DOHH2 (cell line): ENCODE measurements at regions not wholly inside any gene's neighbourhood (a gene's known extent, or its start where the extent isn't known, plus 50 kb on each side); places are given as distances from the start of the nearest gene placed in this dataset.

Experiments
- H3F3A ChIP-seq: fragments of 200-600 bp; sonication (generic), shearing (Covaris generic); 2 replicates; pipeline ENCODE4 v1.6.0; 2016; ENCODE audit warnings: antibody characterized with exemption, mild to moderate bottlenecking; ENCODE audit not compliant: control insufficient read depth, insufficient read depth
- H3K27ac ChIP-seq: fragments of 200-600 bp; sonication (generic); 2 replicates; pipeline ENCODE4 v1.5.1; 2014; ENCODE audit warnings: low read depth, mild to moderate bottlenecking, low read length, moderate library complexity
- H3K27me3 ChIP-seq: fragments of 200-600 bp; sonication (generic); 2 replicates; pipeline ENCODE4 v1.6.1; 2014; ENCODE audit warnings: mild to moderate bottlenecking, low read length, mixed read lengths; ENCODE audit not compliant: control insufficient read depth
- H3K36me3 ChIP-seq: fragments of 200-600 bp; sonication (generic); 2 replicates; pipeline ENCODE4 v1.6.1; 2014; ENCODE audit warnings: mild to moderate bottlenecking, low read length, moderate library complexity, mixed read lengths; ENCODE audit not compliant: control insufficient read depth
- H3K4me1 ChIP-seq: fragments of 200-600 bp; sonication (generic); 2 replicates; pipeline ENCODE4 v1.6.1; 2014; ENCODE audit warnings: mild to moderate bottlenecking, low read length, mixed read lengths; ENCODE audit not compliant: control insufficient read depth
- H3K4me2 ChIP-seq: fragments of 200-600 bp; sonication (generic); 2 replicates; pipeline ENCODE4 v1.6.0; 2014; ENCODE audit warnings: mild to moderate bottlenecking, low read length, moderate library complexity
- H3K4me3 ChIP-seq: fragments of 200-600 bp; sonication (generic); 2 replicates; pipeline ENCODE4 v1.5.1; 2014; ENCODE audit warnings: mild to moderate bottlenecking, low read length, mixed read lengths
- H3K79me2 ChIP-seq: fragments of 200-600 bp; sonication (generic); 2 replicates; pipeline ENCODE4 v1.6.1; 2014; ENCODE audit warnings: mild to moderate bottlenecking, low read length, mixed read lengths; ENCODE audit not compliant: control insufficient read depth
- H3K9me2 ChIP-seq: fragments of 200-600 bp; sonication (generic); replicated peaks from 2 replicates; pipeline ENCODE4 v1.6.1; 2014; ENCODE audit warnings: mild to moderate bottlenecking, low read length, mixed read lengths; ENCODE audit not compliant: control insufficient read depth
- H3K9me3 ChIP-seq: fragments of 200-600 bp; sonication (generic); 2 replicates; pipeline ENCODE4 v1.6.1; 2014; ENCODE audit warnings: antibody characterized with exemption, low read length, mixed read lengths; ENCODE audit not compliant: control insufficient read depth, insufficient read depth
- H4K20me1 ChIP-seq: fragments of 200-600 bp; sonication (generic); 2 replicates; pipeline ENCODE4 v1.6.0; 2014; ENCODE audit warnings: low read depth, mild to moderate bottlenecking, antibody characterized with exemption, low read length, moderate library complexity; ENCODE audit not compliant: control insufficient read depth, insufficient read depth
- CTCF ChIP-seq: fragments of 200-600 bp; sonication (generic); IDR thresholded peaks from one replicate; pipeline ENCODE4 v1.5.1; 2014; ENCODE audit warnings: antibody characterized with exemption, mild to moderate bottlenecking, low read depth, low read length; ENCODE audit not compliant: poor library complexity, severe bottlenecking
- EZH2phosphoT487 ChIP-seq: fragments of 200-600 bp; sonication (generic); IDR thresholded peaks from 2 replicates; pipeline ENCODE4 v1.6.1; 2017; ENCODE audit warnings: borderline replicate concordance, mild to moderate bottlenecking, antibody characterized with exemption, low read length, moderate library complexity, mixed read lengths

GRCh38 chr4:53951414-53951813 is 113.0 kb downstream of the CHIC2 start:
- H3K9me3 ChIP-seq: no peaks in the 10 kb centered on the region
- TF ChIP-seq CTCF (no peak), EZH2phosphoT487 (no peak)

GRCh38 chr4:53943345-53944085 is 120.9 kb downstream of the CHIC2 start:
- Histone ChIP-seq H3F3A (no peaks in the 10 kb centered on the region), H4K20me1 (no peaks in the 10 kb centered on the region), H3K9me2 (no peaks in the 10 kb centered on the region), H3K9me3 (no peaks in the 10 kb centered on the region), H3K27ac (no peak overlapping the region), H3K79me2 (no peaks in the 10 kb centered on the region), H3K36me3 (no peaks in the 10 kb centered on the region), H3K4me2 (no peak overlapping the region), H3K4me3 (no peak overlapping the region), H3K4me1 (no peaks in the 10 kb centered on the region), H3K27me3 (no peaks in the 10 kb centered on the region)
- TF ChIP-seq CTCF (no peak), EZH2phosphoT487 (no peak)

More at GRCh38 chr4:53951414-53951813, 113.0 kb downstream of the CHIC2 start:
- Histone ChIP-seq H3K27ac (no peak overlapping the region), H3K4me1 (no peaks in the 10 kb centered on the region), H4K20me1 (no peaks in the 10 kb centered on the region), H3F3A (no peaks in the 10 kb centered on the region), H3K36me3 (no peaks in the 10 kb centered on the region), H3K9me2 (no peaks in the 10 kb centered on the region), H3K4me2 (no peak overlapping the region), H3K27me3 (peaks cover 7% of the 10 kb centered on the region), H3K4me3 (no peak overlapping the region), H3K79me2 (no peaks in the 10 kb centered on the region)

- H3K4me2 ChIP-seq: no peak overlapping the region
- H4K20me1 ChIP-seq: no peaks in the 10 kb centered on the region
- H3K4me1 ChIP-seq: no peaks in the 10 kb centered on the region
- no peaks in the 10 kb centered on the region for H3K79me2 ChIP-seq
- TF ChIP-seq EZH2phosphoT487 (no peak), CTCF (no peak)
- no peaks in the 10 kb centered on the region for H3F3A ChIP-seq
- no peak overlapping the region for H3K4me3 ChIP-seq
- no peak overlapping the region for H3K27ac ChIP-seq
- H3K9me2 ChIP-seq: no peaks in the 10 kb centered on the region
- H3K9me3 ChIP-seq: no peaks in the 10 kb centered on the region
- no peaks in the 10 kb centered on the region for H3K36me3 ChIP-seq
- H3K27me3 ChIP-seq: no peaks in the 10 kb centered on the region
These were observed 121.7 kb downstream of the CHIC2 start for GRCh38 chr4:53942712-53943111.
